ENCODE measurements at regions not wholly inside any gene's neighbourhood (a gene's known extent, or its start where the extent isn't known, plus 50 kb on each side); places are given as distances from the start of the nearest gene placed in this dataset.

DNA sequence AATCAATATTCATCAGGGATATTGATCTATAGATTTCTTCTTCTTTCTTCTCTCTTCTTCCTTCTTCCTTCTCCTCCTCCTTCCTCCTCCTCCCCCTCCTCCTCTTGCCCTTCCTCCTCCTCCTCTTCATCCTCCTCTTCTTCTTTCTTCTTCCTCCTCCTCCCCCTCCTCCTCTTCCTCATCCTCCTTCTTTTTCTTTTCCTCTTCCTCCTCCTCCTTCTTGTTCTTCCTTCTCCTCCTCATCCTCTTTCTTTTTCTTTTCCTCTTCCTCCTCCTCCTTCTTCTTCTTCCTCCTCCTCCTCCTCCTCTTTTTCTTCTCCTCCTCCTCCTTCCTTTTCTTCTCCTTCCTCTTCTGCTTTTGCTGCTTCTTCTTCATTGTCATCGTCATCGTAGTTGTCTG is 52.4 kb upstream of the SERINC1 start:
- DNase-seq: no peak

DNA sequence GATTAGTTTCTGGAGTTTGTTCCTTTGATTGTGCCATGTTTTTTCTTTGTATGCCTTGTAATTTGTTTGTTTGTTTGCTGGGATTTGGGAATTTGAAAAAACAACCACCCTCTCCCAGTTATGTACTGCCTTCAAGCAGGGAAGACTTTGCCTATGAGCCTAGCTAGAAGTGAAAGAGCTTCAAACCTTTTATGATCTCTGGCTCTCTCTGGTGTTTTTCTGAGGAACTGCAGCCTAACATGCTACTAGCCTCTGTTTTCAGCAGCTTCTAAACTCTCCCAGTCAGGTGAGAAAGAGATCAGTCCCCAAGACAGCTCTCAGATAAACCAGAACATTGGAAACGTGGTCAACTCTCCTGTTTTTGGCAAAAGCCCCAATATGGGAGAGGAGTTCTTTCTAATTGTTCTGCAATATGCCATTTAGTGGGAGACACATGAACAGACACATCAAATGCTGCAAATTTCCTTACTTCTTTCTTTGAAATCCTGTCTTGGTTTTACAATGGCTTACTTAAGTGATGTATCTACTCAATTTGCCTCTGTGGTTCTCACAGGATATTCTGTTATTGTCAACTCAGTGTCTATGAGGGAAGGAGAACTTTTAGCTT is 58.9 kb upstream of the SERINC1 start:
- DNase-seq: peak; percentile 8 to 76 (median 34)

DNA sequence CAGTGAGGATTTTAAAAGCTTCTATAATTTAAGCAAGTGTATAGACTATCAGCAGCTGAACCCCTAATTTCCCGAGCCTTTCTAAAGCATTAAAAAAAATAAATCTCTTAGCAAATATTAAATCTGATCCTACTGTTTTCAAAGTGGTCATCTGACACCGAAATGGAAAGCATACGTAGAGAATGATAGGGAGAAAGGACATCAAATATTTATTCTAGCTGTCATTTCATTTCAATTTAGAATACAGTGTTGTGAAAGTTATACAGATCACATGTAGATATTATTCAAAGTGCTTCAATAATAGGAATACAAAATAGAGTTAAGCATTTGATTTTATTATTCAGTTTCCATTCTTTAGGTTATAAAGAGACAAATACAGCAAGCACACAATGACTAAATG is 61.9 kb upstream of the PKIB start:
- DNase-seq: no peak

DNA sequence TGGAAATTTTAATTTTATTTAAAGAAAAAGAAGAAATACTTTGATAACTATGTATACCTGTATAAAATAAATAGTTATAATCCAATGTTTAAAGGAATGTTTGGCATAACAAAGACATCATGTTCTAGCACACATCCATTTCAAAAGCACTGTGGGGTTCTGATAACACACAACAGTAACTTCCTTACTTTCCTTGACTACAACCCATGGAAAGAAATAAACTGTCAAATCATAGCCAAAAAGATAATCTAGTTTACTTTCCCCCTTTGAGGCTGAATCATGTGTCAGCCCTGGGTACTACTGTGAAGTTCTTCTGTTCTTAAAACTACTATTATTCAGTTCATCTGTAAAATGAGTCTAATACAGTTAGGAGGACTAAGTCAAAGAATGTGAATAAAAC is 61.4 kb upstream of the PKIB start:
- DNase-seq: no peak

DNA sequence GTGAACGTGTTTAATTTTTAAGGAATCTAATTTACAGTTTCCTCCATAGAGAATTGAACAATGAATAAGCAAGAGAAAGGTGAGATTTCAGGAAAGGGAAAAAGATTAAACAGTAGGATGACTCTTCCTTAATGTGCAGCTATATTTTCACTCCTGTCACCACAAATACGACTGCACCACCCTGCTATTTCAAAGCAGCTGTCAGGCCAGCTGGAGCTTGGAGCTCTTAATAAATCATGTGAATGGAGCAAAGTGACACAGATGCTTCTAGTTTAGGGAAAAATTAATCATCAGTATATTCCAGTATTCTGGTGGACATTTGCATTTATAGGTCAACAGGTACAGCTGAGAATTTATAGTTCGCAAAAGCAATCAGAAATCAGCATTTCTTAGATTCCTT is 56.5 kb upstream of the PKIB start:
- no peak for DNase-seq

DNA sequence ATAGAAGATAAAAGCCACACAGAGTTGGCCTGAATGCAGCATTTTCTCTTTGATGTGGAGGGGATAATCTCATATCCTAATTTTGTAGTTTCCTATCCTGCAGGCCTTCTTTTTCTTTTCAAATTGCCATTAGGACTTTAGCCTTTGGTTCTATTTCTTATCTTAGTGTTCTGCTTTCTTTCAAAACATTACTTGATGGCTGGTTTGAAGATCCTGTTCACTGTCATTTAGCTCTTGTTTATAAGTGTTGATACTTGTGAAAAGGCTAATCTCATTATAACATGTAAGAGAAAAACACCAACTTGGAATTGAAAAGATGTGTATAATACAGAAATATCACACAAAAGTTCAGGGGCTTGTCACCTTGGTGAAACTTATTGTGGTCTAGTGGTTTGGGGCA is 54.6 kb upstream of the PKIB start:
- no peak for DNase-seq

DNA sequence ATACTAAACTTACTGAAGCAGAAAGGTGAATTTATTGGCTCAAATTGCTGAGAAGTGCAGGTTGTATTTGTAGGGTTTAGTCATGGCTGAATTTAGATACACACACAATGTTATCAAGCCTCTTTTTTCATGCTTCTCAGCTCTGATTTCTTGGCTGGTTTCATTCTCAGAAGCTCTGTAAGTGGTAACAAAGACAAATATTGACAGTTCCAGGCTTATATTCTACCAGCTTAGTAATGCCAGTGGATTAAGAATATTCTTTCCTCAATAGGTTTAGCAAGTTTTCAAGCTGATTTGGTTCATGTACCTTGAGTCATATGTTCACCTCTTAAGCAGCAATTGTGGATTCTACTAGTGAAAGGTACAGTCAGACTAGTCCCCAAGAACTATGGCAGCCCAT is 52.1 kb upstream of the PKIB start:
- no peak for DNase-seq

Measured in stimulated activated naive CD4-positive, alpha-beta T cell (primary cell).